Fibroblast of the aortic adventitia (primary cell): ENCODE measurements at regions not wholly inside any gene's neighbourhood (a gene's known extent, or its start where the extent isn't known, plus 50 kb on each side); places are given as distances from the start of the nearest gene placed in this dataset.
"Not testable (repeated sequence)": the region's sequence is repeated elsewhere in the genome, so short reads cannot be mapped to it uniquely, and the experiment has no call there.

Source experiments
- DNase-seq: peaks from one replicate; pipeline ENCODE4 v3.0.0-alpha.2; 2010; ENCODE audit warnings: low read depth
- H3K4me3 ChIP-seq: 2 replicates; pipeline ENCODE4 v1.5.1; 2011; ENCODE audit warnings: low read depth, mild to moderate bottlenecking, control low read depth, low read length, moderate library complexity
- CTCF ChIP-seq: IDR thresholded peaks from 2 replicates; pipeline ENCODE4 v1.5.1; 2011; ENCODE audit warnings: mild to moderate bottlenecking, low read length, control low read depth, inconsistent platforms; ENCODE audit not compliant: insufficient read depth

- TF ChIP-seq CTCF = no peak
- no peak overlapping the region for H3K4me3 ChIP-seq
- DNase-seq = no peak
Measured at GRCh38 chr14:83632375-83632774, 1897.6 kb upstream of the FLRT2 start.

- no peak for DNase-seq
- H3K4me3 ChIP-seq = no peak overlapping the region
- no peak for TF ChIP-seq CTCF
Measured at GRCh38 chr14:83638748-83639504, 1891.0 kb upstream of the FLRT2 start.

- not testable (repeated sequence) for DNase-seq, H3K4me3 ChIP-seq
Measured at GRCh38 chr14:83639505-83639875, 1890.5 kb upstream of the FLRT2 start.

GRCh38 chr14:83646228-83646627, 1883.7 kb upstream of the FLRT2 start:
- no peak overlapping the region for H3K4me3 ChIP-seq
- no peak for DNase-seq
- no peak for TF ChIP-seq CTCF

GRCh38 chr14:83660597-83660996, 1869.3 kb upstream of the FLRT2 start:
- DNase-seq = no peak
- no peak overlapping the region for H3K4me3 ChIP-seq
- no peak for TF ChIP-seq CTCF

GRCh38 chr14:83664389-83664788, 1865.6 kb upstream of the FLRT2 start:
- H3K4me3 ChIP-seq = no peak overlapping the region
- DNase-seq = no peak
- TF ChIP-seq CTCF = no peak

- no peak for TF ChIP-seq CTCF
- H3K4me3 ChIP-seq = no peak overlapping the region
Measured at GRCh38 chr14:83689265-83689664, 1840.7 kb upstream of the FLRT2 start.

More at GRCh38 chr14:83689265-83689664, 1840.7 kb upstream of the FLRT2 start:
- no peak for DNase-seq
